ENCODE measurements at regions not wholly inside any gene's neighbourhood (a gene's known extent, or its start where the extent isn't known, plus 50 kb on each side); places are given as distances from the start of the nearest gene placed in this dataset.

GRCh38 chr5:17001428-17001827 is 65.3 kb upstream of the MYO10 start:
- DNase-seq (ENCODE audit: low spot score) = no peak
- TF ChIP-seq CTCF (IDR thresholded peaks at IDR 0.05; ENCODE audit: extremely low read depth, insufficient read depth, missing control alignments) = no peak
- in situ Hi-C loops (cut with MboI; ENCODE audit: low pct_unique_long_range_greater_than_20kb, low sequenced_read_pairs, unreplicated experiment) = no loop called here

DNA sequence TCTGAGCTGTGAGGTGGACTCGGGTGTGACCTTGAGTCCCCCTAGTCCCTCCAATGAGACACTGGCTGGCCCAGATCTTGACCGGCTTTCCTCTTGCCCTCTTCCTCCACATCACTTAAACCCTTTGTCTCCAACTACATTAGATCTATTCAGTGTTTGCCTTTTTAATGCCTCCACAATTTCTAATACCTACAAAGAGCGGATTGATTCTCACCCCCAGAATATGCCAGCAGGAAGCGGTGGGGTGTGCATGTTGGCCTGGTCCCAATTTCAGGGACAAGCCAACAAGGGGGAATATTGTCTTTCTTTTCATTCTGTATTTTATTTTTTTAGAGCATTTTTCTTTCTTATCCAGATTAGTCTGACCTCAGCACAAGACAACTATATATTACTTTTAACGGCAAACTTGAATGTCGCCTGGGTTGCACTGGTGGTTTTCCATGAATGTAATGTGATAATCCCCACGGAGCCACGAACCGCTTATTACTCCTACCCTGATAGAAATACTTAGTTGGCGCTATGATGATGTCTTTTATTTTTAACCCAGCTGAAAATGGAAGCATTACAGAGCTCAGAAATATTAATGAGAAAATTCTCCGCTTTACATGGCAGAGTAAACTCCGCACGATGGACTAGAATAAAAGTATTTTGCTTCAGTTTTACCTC is 68.5 kb upstream of the MYO10 start:
- TF ChIP-seq CTCF (IDR thresholded peaks at IDR 0.05; ENCODE audit: extremely low read depth, insufficient read depth, missing control alignments) = no peak
- no peak for DNase-seq (ENCODE audit: low spot score)
- in situ Hi-C loops (cut with MboI; ENCODE audit: low pct_unique_long_range_greater_than_20kb, low sequenced_read_pairs, unreplicated experiment) = no loop called here

GRCh38 chr5:17005107-17005828 is 69.2 kb upstream of the MYO10 start:
- no peak for DNase-seq (ENCODE audit: low spot score)
- in situ Hi-C loops (cut with MboI; ENCODE audit: low pct_unique_long_range_greater_than_20kb, low sequenced_read_pairs, unreplicated experiment) = no loop called here
- no peak for TF ChIP-seq CTCF (IDR thresholded peaks at IDR 0.05; ENCODE audit: extremely low read depth, insufficient read depth, missing control alignments)

- in situ Hi-C loops (cut with MboI; ENCODE audit: low pct_unique_long_range_greater_than_20kb, low sequenced_read_pairs, unreplicated experiment) = no loop called here
- no peak for DNase-seq (ENCODE audit: low spot score)
- no peak for TF ChIP-seq CTCF (IDR thresholded peaks at IDR 0.05; ENCODE audit: extremely low read depth, insufficient read depth, missing control alignments)
These were observed 76.2 kb upstream of the MYO10 start for GRCh38 chr5:17012289-17012688.

DNA sequence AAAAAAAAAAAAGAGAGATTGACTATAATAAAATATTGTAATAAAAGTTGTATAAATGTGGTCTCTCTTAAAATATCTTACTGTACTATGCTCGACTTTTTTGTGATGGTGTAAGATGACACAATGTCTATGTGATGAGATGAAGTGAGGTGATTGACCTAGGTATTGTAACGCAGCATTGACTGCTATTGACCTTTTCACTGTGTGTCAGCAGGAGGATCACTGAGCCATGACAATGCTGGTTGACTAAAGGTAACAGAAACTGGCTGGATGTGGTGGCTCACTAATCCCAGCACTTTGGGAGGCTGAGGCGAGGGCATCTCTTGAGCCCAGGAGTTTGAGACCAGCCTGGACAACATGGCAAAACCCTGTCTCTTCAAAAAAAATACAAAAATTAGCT is 78.6 kb upstream of the MYO10 start:
- no peak for TF ChIP-seq CTCF (IDR thresholded peaks at IDR 0.05; ENCODE audit: extremely low read depth, insufficient read depth, missing control alignments)
- in situ Hi-C loops (cut with MboI; ENCODE audit: low pct_unique_long_range_greater_than_20kb, low sequenced_read_pairs, unreplicated experiment) = no loop called here
- DNase-seq (ENCODE audit: low spot score) = no peak

DNA sequence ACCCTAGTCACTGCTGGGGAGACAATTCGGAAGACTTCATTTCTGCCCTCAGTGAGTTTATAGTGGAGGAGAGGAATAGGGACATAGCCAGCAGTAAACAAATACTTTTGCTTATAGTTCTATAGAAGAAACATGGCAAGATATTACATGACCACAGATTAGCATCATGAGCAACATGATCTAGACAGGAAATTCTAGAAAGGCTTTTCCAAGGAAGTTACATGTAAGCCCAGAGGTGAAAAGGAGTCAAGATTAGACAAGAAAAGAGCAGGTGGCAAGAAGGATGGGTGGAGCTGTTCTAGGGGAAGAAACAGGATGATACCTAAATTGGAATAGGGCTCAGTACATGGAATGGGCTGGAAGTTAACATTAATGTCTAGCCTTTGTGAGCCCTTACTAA is 82.8 kb upstream of the MYO10 start:
- no peak for TF ChIP-seq CTCF (IDR thresholded peaks at IDR 0.05; ENCODE audit: extremely low read depth, insufficient read depth, missing control alignments)
- in situ Hi-C loops (cut with MboI; ENCODE audit: low pct_unique_long_range_greater_than_20kb, low sequenced_read_pairs, unreplicated experiment) = no loop called here
- no peak for DNase-seq (ENCODE audit: low spot score)
